GM21381 (cell line): ENCODE measurements at regions not wholly inside any gene's neighbourhood (a gene's known extent, or its start where the extent isn't known, plus 50 kb on each side); places are given as distances from the start of the nearest gene placed in this dataset.
"Not testable (repeated sequence)": the region's sequence is repeated elsewhere in the genome, so short reads cannot be mapped to it uniquely, and the experiment has no call there.

ENCODE experiments used
- ATAC-seq: cut with Tn5 transposase; IDR thresholded peaks from one replicate; pipeline ENCODE4 v1.9.1; 2021; ENCODE audit warnings: mild to moderate bottlenecking, moderate library complexity; ENCODE audit not compliant: unreplicated experiment

- ATAC-seq: no peak
These were observed 312.9 kb downstream of the GJA1 start for GRCh38 chr6:121748376-121748775.

GRCh38 chr6:121748850-121749249 is 313.4 kb downstream of the GJA1 start:
- ATAC-seq: no peak

- no peak for ATAC-seq
These were observed 320.0 kb downstream of the GJA1 start for GRCh38 chr6:121755485-121755884.

GRCh38 chr6:121756666-121757065 is 321.2 kb downstream of the GJA1 start:
- ATAC-seq: no peak

GRCh38 chr6:121759370-121759769 is 323.9 kb downstream of the GJA1 start:
- peak; percentile 70 for ATAC-seq

GRCh38 chr6:121760191-121760590 is 324.7 kb downstream of the GJA1 start:
- ATAC-seq: no peak

- no peak for ATAC-seq
These were observed 325.3 kb downstream of the GJA1 start for GRCh38 chr6:121760745-121761144.

GRCh38 chr6:121764493-121764892 is 329.0 kb downstream of the GJA1 start:
- peak; percentile 81 for ATAC-seq

GRCh38 chr6:121765060-121765459 is 329.6 kb downstream of the GJA1 start:
- no peak for ATAC-seq

- no peak for ATAC-seq
These were observed 331.8 kb downstream of the GJA1 start for GRCh38 chr6:121767211-121767610.

- ATAC-seq: peak; percentile 54
These were observed 335.5 kb downstream of the GJA1 start for GRCh38 chr6:121770943-121771342.

GRCh38 chr6:121771937-121772720 is 336.7 kb downstream of the GJA1 start:
- peak; percentile 77 for ATAC-seq

GRCh38 chr6:121776054-121776453 is 340.6 kb downstream of the GJA1 start:
- no peak for ATAC-seq

GRCh38 chr6:121780325-121781321 is 345.2 kb downstream of the GJA1 start:
- no peak for ATAC-seq

- ATAC-seq: no peak
These were observed 356.2 kb downstream of the GJA1 start for GRCh38 chr6:121791396-121792315.

GRCh38 chr6:121794630-121795029 is 359.2 kb downstream of the GJA1 start:
- no peak for ATAC-seq

GRCh38 chr6:121797598-121797997 is 362.2 kb downstream of the GJA1 start:
- ATAC-seq: not testable (repeated sequence)

- not testable (repeated sequence) for ATAC-seq
These were observed 362.7 kb downstream of the GJA1 start for GRCh38 chr6:121798126-121798525.

- no peak for ATAC-seq
These were observed 364.1 kb downstream of the GJA1 start for GRCh38 chr6:121799574-121799973.

- no peak for ATAC-seq
These were observed 364.6 kb downstream of the GJA1 start for GRCh38 chr6:121800047-121800446.

- no peak for ATAC-seq
These were observed 370.7 kb downstream of the GJA1 start for GRCh38 chr6:121806116-121806515.
